Stimulated activated memory B cell treated with anti-CD40 and anti-IgM and Interleukin-4, amounts not matched to agents 10 μg/mL and 1 μg/mL and 100 μg/mL, for 72 hours (primary cell): ENCODE measurements at regions not wholly inside any gene's neighbourhood (a gene's known extent, or its start where the extent isn't known, plus 50 kb on each side); places are given as distances from the start of the nearest gene placed in this dataset.
"Not testable (repeated sequence)": the region's sequence is repeated elsewhere in the genome, so short reads cannot be mapped to it uniquely, and the experiment has no call there.

Source experiments
- ATAC-seq: fragments of 150-1000 bp; cut with Tn5 transposase; 2 replicates; pipeline ENCODE4 v1.10.0; 2021
- H3K27ac Mint-ChIP-seq: one replicate; pipeline ENCODE4 v1.8.0; 2022; ENCODE audit warnings: mild to moderate bottlenecking, mixed read lengths
- H3K27me3 Mint-ChIP-seq: one replicate; pipeline ENCODE4 v1.8.0; 2022; ENCODE audit warnings: mixed read lengths
- H3K36me3 Mint-ChIP-seq: one replicate; pipeline ENCODE4 v1.8.0; 2022; ENCODE audit warnings: mixed read lengths
- H3K4me1 Mint-ChIP-seq: one replicate; pipeline ENCODE4 v1.8.0; 2022; ENCODE audit warnings: mixed read lengths
- H3K4me3 Mint-ChIP-seq: one replicate; pipeline ENCODE4 v1.8.0; 2022; ENCODE audit warnings: mild to moderate bottlenecking, moderate library complexity, mixed read lengths
- H3K9me3 Mint-ChIP-seq: one replicate; pipeline ENCODE4 v1.8.0; 2022; ENCODE audit warnings: mixed read lengths

DNA sequence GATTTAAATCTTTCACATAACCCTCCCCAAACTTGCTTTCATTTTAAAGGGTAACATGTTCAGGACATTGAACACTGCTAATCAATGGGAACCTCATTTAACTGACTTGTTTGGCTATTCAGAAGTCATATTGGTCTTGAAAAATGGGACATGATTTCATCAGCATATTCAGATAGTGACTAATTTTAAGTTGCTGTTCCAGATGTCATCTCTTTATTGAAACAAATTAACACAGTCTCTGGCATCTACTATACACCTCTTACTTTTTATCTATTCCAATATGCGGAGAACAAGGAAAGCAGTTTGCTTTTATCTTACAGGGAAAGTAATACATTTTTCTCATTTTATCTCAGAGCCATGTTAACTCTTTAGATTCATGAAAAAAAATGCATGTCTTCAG lies 310.1 kb downstream of the S1PR1 start:
- Mint-ChIP-seq H3K27ac (no peak overlapping the region), H3K4me1 (no peaks in the 10 kb centered on the region), H3K9me3 (no peaks in the 10 kb centered on the region), H3K4me3 (no peak overlapping the region), H3K36me3 (no peaks in the 10 kb centered on the region), H3K27me3 (no peaks in the 10 kb centered on the region)
- no peak for ATAC-seq

- no peaks in the 10 kb centered on the region for H3K36me3 Mint-ChIP-seq
- H3K4me3 Mint-ChIP-seq, result no peak overlapping the region
- H3K9me3 Mint-ChIP-seq, result no peaks in the 10 kb centered on the region
- no peak for ATAC-seq
- H3K27me3 Mint-ChIP-seq, result no peaks in the 10 kb centered on the region
- no peak overlapping the region for H3K27ac Mint-ChIP-seq
- H3K4me1 Mint-ChIP-seq, result no peaks in the 10 kb centered on the region
These were observed 310.5 kb downstream of the S1PR1 start for GRCh38 chr1:101547357-101547756.

DNA sequence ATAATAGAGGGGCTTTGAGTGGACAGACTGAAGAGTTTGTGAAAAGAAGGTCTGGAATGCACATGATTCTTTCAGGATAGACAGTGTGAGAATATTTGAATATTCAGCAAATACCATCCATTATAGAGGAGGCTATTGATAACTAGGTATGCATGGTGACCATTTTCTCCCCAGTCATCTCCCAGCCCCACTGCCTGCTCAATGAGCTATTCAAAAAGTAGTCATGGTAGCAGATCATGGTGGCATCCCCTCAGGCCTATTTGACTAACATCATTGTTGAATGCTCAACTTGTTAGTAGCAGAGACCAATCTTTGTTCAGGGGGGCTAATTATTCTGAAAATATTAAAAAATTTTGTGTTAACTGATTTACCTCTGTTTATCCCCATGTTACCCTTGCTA lies 311.6 kb downstream of the S1PR1 start:
- H3K4me1 Mint-ChIP-seq, result no peaks in the 10 kb centered on the region
- H3K9me3 Mint-ChIP-seq, result no peaks in the 10 kb centered on the region
- no peak for ATAC-seq
- no peaks in the 10 kb centered on the region for H3K36me3 Mint-ChIP-seq
- no peak overlapping the region for H3K4me3 Mint-ChIP-seq
- no peaks in the 10 kb centered on the region for H3K27me3 Mint-ChIP-seq
- no peak overlapping the region for H3K27ac Mint-ChIP-seq

GRCh38 chr1:101550581-101550980 lies 313.8 kb downstream of the S1PR1 start:
- H3K27ac Mint-ChIP-seq, result no peak overlapping the region
- no peak overlapping the region for H3K4me3 Mint-ChIP-seq

GRCh38 chr1:101566883-101567538 lies 330.2 kb downstream of the S1PR1 start:
- peaks cover under 1% of the 10 kb centered on the region for H3K27me3 Mint-ChIP-seq
- H3K4me3 Mint-ChIP-seq, result no peak overlapping the region
- no peak for ATAC-seq
- H3K9me3 Mint-ChIP-seq, result no peaks in the 10 kb centered on the region
- H3K4me1 Mint-ChIP-seq, result no peaks in the 10 kb centered on the region
- no peak overlapping the region for H3K27ac Mint-ChIP-seq
- no peaks in the 10 kb centered on the region for H3K36me3 Mint-ChIP-seq

More at GRCh38 chr1:101550581-101550980, 313.8 kb downstream of the S1PR1 start:
- Mint-ChIP-seq H3K27me3 (no peaks in the 10 kb centered on the region), H3K9me3 (no peaks in the 10 kb centered on the region), H3K4me1 (no peaks in the 10 kb centered on the region), H3K36me3 (no peaks in the 10 kb centered on the region)
- ATAC-seq, result no peak

DNA sequence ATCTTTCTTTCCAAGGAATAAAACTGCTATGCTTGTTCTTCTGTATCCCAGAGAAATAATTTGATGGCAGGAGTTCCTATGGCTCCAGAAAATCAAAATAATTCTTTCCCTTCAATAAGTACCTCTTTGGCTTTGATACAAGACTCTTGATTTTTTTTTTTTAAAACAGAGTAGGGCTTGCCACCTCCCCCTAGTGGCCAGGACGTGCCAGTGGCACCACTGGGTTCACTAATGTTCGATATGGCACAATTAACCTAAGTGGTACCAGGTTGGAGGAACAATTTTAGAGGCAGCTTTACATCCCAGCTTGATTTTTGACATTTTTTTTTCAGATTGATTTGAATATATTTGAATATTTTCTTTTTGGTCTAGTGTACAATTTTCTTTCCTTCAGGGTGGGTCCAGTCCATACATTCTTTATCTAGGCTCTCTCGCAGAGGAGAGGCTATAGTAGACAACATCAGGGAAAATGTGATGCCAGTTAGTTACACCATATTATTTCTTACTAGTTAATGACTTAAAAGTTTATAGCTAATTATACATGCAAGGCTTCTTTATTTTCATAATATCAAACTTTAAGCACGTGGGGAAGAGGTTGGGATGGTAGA lies 330.9 kb downstream of the S1PR1 start:
- H3K9me3 Mint-ChIP-seq, result no peaks in the 10 kb centered on the region
- H3K27me3 Mint-ChIP-seq, result no peaks in the 10 kb centered on the region
- H3K4me1 Mint-ChIP-seq, result no peaks in the 10 kb centered on the region
- ATAC-seq, result peak; percentile 76
- no peak overlapping the region for H3K4me3 Mint-ChIP-seq
- no peak overlapping the region for H3K27ac Mint-ChIP-seq
- no peaks in the 10 kb centered on the region for H3K36me3 Mint-ChIP-seq

DNA sequence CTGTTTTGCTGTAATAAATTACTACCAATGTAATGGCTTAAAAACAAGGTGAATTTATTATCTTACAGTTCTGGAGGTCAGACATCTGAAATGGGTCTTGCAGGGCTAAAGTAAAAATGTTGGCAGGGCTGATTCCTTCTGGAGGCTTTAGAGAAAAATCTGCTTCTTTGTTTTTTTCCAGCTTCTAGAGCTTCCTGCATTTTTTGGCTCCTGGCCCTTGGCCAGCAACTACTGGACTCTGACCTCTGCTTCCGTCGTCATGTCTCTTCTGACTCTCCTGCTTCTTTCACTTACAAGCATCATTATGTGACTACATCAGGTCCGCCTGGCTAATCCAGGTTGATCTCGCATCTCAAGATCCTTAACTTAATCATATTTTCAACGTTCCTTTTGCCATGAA lies 350.9 kb downstream of the S1PR1 start:
- no peaks in the 10 kb centered on the region for H3K4me1 Mint-ChIP-seq
- no peaks in the 10 kb centered on the region for H3K36me3 Mint-ChIP-seq
- H3K4me3 Mint-ChIP-seq, result no peak overlapping the region
- H3K27me3 Mint-ChIP-seq, result no peaks in the 10 kb centered on the region
- ATAC-seq, result no peak
- H3K27ac Mint-ChIP-seq, result no peak overlapping the region
- no peaks in the 10 kb centered on the region for H3K9me3 Mint-ChIP-seq

DNA sequence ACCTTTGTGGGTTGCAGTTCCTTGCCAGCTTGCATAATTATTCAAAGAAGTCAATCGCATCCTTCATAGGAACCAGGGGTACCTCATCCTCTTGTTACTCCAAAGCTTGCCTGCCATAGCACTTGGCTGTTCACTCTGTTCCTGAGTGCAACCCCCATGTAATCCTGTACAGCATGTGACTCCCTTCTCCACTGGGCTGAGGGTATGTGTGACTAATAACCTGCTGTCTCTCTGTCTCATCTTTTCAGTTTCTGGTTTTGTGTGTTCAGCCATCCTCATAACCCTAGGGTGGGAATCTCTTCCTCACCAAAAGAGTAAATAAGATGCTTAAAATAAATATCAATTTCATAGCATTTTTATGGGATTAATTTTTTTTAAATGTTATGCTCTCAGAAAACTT lies 351.9 kb downstream of the S1PR1 start:
- Mint-ChIP-seq H3K27ac (no peak overlapping the region), H3K36me3 (no peaks in the 10 kb centered on the region), H3K9me3 (no peaks in the 10 kb centered on the region), H3K4me3 (no peak overlapping the region), H3K4me1 (no peaks in the 10 kb centered on the region), H3K27me3 (no peaks in the 10 kb centered on the region)
- no peak for ATAC-seq

- no peaks in the 10 kb centered on the region for H3K4me1 Mint-ChIP-seq
- H3K9me3 Mint-ChIP-seq, result no peaks in the 10 kb centered on the region
- H3K27ac Mint-ChIP-seq, result no peak overlapping the region
- no peak overlapping the region for H3K4me3 Mint-ChIP-seq
- no peak for ATAC-seq
- H3K27me3 Mint-ChIP-seq, result no peaks in the 10 kb centered on the region
- H3K36me3 Mint-ChIP-seq, result no peaks in the 10 kb centered on the region
These were observed 356.0 kb downstream of the S1PR1 start for GRCh38 chr1:101592845-101593244.

GRCh38 chr1:101595881-101596374 lies 359.1 kb downstream of the S1PR1 start:
- ATAC-seq, result no peak
- Mint-ChIP-seq H3K4me1 (no peaks in the 10 kb centered on the region), H3K4me3 (no peak overlapping the region), H3K27me3 (no peaks in the 10 kb centered on the region), H3K36me3 (no peaks in the 10 kb centered on the region), H3K27ac (no peak overlapping the region), H3K9me3 (no peaks in the 10 kb centered on the region)

DNA sequence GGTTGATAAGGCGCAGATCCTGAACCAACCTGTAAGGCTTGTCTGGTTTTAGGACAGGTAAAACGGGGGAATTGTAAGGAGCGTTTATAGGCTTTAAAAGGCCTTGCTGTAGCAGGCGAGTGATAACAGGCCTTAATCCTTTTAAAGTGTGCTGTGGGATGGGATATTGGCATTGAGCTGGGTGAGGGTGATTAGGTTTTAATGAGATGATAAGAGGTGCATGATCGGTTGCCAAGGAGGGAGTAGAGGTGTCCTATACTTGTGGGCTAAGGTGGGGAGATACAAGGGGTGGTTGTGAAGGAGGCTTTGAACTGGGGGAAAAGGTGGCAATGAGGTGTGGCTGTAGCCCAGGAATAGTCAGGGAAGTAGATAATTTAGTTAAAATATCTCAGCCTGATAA lies 363.8 kb downstream of the S1PR1 start:
- H3K27ac Mint-ChIP-seq, H3K4me3 Mint-ChIP-seq, H3K9me3 Mint-ChIP-seq, H3K36me3 Mint-ChIP-seq, H3K4me1 Mint-ChIP-seq, ATAC-seq: not testable (repeated sequence)
- H3K27me3 Mint-ChIP-seq, result peaks cover 11% of the 10 kb centered on the region

DNA sequence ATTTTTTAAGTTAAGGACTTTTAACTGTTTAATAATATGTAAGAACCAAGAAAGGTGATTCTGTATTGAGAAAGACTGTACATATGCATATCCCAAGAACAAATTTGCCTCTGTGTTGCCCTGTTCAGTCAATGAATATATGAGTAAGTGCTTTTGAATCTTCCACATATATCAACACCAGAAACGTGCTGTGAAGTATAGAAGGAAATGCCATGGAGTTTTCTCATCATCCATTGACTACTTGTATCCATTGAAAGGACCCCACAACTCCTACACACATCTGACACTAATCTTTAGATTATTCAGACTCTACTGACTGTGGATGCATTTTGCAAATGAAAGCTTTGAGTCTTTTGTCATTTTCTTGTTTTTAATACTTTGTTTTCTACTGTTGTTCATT lies 366.9 kb downstream of the S1PR1 start:
- H3K4me3 Mint-ChIP-seq, result no peak overlapping the region
- no peaks in the 10 kb centered on the region for H3K9me3 Mint-ChIP-seq
- ATAC-seq, result no peak
- peaks cover 18% of the 10 kb centered on the region for H3K27me3 Mint-ChIP-seq
- no peak overlapping the region for H3K27ac Mint-ChIP-seq
- H3K4me1 Mint-ChIP-seq, result no peaks in the 10 kb centered on the region
- no peaks in the 10 kb centered on the region for H3K36me3 Mint-ChIP-seq

- Mint-ChIP-seq H3K4me1 (no peaks in the 10 kb centered on the region), H3K36me3 (no peaks in the 10 kb centered on the region), H3K27ac (no peak overlapping the region), H3K4me3 (no peak overlapping the region), H3K27me3 (peaks cover 18% of the 10 kb centered on the region), H3K9me3 (peaks cover 12% of the 10 kb centered on the region)
- no peak for ATAC-seq
These were observed 369.1 kb downstream of the S1PR1 start for GRCh38 chr1:101605878-101606277.

DNA sequence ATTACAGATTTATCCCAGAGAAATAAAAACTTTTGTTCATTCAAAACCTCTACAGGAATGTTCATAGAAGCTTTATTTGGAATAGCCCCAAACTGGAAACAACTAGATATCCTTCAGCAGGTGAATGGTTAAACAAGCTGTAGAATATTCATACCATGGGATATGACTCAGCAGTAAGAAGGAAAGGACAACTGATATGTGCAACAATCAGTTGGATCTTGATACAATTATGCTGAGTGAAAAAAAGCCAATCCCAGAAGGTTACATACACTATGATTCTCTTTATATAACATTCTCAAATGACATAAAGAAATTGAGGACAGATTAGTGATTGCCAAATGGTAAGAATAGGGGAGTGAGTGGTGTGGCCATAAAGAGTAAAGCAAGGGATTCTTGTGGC lies 376.7 kb downstream of the S1PR1 start:
- Mint-ChIP-seq H3K4me3 (no peak overlapping the region), H3K27me3 (no peaks in the 10 kb centered on the region), H3K4me1 (no peaks in the 10 kb centered on the region), H3K9me3 (peaks cover 12% of the 10 kb centered on the region), H3K27ac (no peak overlapping the region), H3K36me3 (no peaks in the 10 kb centered on the region)
- ATAC-seq, result no peak

- no peaks in the 10 kb centered on the region for H3K9me3 Mint-ChIP-seq
- no peak overlapping the region for H3K4me3 Mint-ChIP-seq
- no peaks in the 10 kb centered on the region for H3K36me3 Mint-ChIP-seq
- H3K4me1 Mint-ChIP-seq, result no peaks in the 10 kb centered on the region
- H3K27me3 Mint-ChIP-seq, result peaks cover 20% of the 10 kb centered on the region
- no peak for ATAC-seq
- no peak overlapping the region for H3K27ac Mint-ChIP-seq
These were observed 377.8 kb downstream of the OLFM3 start for GRCh38 chr1:101618900-101619299.

DNA sequence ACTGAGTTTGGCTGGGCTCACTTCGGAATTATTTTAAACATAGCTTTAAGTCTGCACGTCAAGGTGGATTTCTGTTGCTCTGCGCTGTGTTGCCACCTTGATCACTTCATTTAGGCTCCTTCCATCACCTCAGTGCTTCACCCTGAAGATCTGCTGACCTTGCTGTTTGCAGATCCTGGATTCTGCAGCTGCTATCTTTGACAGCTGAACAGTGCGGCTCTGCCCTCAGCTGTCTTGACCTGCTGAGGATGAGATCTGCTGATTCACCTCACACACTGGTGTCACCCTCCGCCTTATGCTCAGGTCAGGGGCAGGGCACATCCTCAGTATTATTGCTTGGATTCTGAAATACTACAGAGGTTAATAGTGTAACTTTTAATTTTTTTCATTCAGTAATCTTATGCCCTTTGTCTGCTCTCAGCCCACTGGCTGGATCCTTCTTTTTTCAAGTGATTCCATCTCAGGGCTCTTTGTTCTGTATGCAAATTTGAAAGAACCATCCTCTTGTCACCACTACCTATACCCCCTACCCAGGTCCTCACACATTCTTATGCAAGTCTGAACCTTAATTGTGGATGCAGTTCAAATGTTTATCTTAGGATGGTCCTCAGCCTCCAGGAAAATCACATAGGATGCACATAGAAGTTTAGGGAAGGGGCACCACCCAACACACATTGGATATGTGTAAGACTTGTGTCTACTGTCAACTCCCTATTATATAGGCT lies 364.0 kb downstream of the OLFM3 start:
- Mint-ChIP-seq H3K4me1 (no peaks in the 10 kb centered on the region), H3K36me3 (no peaks in the 10 kb centered on the region), H3K4me3 (no peak overlapping the region), H3K27me3 (no peaks in the 10 kb centered on the region), H3K9me3 (peaks cover 3% of the 10 kb centered on the region), H3K27ac (no peak overlapping the region)
- peak; percentile 45 for ATAC-seq
